GM03348 (cell line): ENCODE measurements at regions not wholly inside any gene's neighbourhood (a gene's known extent, or its start where the extent isn't known, plus 50 kb on each side); places are given as distances from the start of the nearest gene placed in this dataset.

Experiments used
- DNase-seq: peaks from one replicate; pipeline ENCODE4 v3.0.0; 2012; ENCODE audit warnings: low spot score

DNA sequence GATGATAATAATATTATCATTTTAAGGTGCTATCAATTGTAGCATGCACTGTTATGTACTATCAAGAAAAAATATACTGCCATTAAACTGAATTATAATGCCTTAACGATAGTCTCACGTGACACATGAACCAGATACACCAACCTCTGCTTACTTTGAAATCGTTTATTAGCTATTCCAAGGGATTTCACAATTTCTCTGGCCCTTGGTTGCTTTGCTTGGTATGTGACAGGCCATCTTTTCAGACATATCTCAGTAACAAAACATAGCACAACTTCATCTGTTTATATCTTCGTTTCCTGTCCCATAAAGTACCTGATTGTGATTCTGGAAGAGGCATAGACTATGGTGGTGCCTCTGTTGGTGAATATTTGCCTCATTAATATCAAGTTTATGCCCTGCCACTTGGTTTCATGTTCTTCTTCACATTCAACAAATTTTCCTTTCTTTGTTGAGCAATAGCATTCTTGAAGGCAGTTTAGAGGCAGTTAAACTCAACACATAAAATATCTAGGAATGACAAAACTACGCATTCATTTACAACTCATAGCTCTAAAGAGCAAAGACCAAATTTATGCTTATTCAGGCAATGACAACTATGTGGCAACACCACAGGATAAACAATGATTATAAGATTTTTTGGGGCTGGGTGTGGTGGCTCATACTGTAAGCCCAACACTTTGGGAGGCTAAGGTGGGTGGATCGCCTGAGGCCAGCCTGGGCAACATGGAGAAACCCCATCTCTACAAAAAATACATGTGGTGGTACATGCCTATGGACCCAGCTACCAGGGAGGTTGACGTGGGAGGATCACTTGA, 84.3 kb downstream of the MCFD2 start:
- DNase-seq, result peak; percentile 75

DNA sequence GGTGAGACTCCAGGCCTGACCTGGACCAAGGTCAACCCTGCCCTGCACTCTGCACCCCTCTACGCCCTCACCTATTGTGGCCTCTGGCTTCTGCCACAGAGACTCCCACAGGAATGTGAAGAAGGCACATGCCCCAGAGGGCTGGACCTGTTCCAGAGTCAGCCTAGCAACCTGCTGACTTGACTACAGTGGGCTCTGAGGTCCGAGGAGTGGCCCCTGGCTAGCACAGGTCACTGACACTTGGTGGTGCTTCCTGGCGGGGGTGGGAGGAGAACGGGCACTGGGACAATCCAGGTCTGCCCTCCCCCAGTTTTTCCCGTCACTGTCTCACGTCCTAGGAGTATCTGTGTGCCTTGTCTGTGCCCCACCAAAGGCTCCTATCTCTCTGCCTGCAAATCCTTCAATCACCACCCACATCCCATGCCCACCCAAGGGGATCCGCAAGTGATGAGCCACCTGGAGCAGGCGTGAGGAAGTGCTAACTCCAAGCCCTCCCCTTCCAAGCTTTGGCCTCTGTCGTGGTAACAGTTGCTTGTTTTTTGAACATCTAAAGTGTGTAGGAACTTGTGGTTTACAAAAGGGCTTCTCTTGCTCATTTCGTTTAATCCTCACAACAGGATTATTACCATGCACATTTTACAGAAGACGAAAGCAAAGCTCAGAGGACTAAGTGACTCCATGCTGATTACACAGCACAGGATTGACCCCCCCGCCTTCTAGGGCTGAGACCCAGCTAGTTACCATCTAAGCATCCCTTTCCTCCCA, 86.2 kb downstream of the MCFD2 start:
- no peak for DNase-seq

DNA sequence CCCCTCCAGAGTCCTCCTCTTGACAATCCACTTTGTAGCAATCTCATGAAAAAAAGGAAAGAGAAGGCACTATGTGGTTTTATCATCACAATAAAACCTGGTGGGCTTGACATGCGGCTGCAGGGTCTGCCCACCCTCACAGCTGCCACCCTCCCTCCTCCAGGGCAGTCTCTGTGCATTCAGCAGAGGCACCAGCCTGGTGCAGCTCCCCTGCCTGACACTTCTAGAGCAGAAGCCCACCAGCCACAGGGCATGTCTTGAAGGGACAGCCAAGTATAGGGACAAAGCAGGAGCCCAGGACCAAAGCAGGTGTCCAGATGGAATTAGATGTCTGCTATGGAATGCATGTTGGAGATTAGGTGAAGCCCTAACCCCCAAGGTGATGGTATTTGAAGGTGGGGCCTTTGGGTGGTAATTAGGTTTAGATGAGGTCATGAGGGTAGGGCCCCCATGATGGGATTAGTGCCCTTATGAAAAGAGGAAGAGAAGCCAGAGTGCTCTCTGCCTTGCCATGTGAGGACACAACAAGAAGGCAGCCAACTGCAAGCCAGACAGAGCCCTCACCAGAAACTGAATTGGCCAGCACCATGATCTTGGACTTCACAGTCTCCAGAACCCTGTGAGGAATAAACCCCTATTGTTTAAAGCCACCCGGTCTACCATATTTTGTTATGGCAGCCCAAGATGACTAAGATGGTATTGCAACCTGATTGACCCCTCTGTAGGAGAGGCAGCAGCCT, 86.9 kb downstream of the MCFD2 start:
- DNase-seq, result no peak

DNA sequence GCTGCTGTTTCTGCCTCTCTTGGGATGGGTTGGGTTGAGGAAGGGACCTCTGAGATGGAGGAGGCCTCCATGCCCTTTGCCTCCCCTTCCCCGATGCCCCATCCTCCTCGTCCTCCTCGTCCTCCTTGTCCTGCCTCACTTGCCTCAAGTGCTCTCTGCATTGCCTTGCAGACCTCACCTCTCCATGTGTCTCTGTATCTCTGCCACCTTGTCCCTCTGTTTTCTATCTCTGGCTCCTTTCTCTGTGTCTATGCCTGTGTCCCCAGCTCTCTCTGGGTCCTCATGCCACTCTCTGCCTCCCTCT, 87.5 kb downstream of the MCFD2 start:
- DNase-seq, result no peak

DNA sequence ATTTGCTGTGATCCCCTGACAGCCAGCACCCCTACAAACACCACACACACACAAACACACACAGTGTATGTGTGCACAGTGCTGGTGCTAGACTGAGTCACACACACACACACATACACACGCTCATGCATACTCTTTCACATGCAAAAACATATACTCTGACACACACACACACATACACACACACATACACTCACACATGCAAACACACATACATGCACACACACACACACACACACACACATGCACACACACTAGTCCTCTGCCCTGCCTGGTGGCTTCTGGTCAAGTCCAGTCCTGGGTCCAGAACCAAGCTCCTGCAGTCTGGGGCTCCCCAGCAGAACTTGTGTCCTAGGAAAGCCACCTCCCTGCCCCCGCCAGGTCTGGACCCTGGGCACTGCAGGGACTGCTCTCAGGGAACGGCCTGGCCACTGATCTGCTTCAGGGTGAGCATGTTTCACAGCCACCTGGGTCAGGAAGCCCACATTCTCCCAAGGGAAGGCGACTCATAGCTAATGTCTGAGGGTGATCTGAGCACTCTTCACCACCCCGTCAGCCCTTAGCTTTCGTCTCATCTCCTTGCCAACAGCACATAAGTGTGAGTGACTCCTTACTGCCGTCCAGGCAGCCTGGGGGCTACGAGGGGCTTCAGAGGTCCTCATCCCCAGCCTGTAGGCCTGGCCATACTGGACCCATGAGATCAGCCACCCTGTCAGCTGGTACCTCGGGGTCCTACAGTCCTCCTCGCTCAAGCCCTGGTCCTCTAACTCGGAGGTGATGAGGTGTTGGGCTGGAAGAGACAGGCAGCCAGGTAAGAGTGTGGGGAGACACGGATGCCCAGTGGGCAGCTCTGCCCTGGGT, 88.1 kb downstream of the MCFD2 start:
- peak; percentile 71 for DNase-seq

DNA sequence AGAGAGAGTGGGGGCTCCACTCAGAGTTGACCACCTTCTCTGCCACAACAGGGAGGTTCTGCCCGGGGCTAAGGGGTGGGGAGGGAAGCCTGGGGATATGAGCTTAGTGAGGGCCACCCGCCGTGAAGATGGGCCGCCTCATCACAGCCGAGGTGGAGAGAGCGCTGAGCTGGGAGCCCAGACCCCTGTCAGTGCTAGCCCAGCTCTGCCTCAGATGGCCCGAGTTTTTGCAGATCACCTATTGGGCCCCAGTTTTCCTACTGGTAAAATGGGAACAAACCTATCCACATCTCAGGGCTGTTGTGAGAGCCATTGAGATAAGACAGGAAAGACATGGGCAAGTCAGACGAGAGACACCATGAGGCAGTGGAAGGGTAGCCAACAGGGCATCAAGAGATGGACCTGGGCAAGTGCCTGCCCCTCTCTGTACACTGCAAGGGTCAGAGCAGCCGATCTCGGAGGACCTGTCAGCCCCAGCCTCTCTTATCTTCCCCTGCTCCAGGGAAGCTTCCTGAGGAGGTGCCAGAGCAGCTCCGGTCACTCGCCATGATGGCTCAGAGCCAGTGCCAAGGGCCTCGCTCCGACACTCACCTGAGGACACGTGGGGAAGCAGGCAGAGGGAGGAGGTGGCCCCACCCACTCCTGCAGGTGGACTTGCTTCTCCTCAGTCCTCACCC, 88.9 kb downstream of the MCFD2 start:
- no peak for DNase-seq

DNA sequence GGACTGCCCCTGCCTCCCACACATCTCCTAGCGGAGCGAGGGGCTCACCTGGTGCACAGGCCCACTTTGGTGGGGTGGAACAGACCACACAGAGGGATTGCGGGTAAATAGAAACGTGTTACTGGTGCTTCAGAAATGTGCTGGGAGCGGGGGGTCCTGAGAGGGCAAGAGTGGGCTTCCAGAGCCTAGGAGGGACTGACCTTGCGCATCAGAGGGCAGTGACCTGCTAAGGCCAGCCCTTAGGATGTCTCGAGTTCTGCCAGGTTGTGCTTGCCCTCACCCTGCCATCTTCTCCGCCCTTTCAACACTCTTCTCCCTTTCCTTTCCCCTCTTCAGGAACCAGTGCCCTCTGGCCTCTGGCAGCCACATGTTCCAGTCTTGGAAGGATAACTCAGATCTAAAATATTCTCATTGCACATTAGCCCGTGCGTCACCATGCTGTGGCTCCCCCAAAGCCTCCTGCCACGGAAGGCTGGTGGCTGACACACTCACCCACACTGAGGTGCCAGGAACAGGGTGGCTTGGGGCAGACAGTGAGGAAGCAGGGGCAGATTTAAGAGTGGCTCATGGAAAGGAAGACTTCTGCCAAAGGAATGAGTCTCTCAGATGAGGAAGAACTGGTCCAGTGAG, 89.6 kb downstream of the MCFD2 start:
- DNase-seq, result peak; percentile 70

DNA sequence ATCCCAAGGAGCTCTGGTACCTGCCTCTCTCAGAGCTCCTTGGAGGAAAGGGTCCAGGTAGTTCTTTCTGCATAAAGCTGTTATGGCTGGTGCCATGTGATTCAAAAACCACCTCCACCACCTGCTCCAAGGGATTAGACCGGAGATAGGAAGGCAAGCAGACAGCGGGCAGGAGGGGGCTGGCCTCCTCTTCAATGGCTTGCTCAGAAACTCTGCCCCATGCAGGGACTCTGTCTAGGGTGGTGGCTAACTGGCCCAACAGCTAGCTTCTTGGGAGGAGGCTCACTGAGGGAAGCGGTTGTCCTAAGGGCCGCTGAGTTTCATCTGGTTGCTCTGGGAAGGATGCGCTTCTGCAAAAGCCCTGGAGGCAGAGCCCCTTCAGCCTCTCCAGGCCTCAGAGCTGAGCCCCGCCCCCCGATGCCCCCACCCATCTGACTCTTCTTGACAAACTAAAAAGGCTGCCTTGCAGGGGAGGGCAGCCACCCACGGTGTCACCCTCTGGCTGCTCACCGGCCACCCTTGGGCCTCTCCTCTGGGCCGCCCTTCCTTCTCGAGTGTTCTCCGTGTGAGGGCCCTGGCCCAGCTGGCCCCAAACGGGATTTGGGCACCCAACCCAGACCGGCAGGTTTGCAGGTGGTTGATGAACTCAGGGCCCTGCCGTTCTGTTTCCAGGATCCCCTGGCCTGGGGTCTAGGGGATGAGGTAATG, 90.2 kb downstream of the MCFD2 start:
- DNase-seq, result no peak

DNA sequence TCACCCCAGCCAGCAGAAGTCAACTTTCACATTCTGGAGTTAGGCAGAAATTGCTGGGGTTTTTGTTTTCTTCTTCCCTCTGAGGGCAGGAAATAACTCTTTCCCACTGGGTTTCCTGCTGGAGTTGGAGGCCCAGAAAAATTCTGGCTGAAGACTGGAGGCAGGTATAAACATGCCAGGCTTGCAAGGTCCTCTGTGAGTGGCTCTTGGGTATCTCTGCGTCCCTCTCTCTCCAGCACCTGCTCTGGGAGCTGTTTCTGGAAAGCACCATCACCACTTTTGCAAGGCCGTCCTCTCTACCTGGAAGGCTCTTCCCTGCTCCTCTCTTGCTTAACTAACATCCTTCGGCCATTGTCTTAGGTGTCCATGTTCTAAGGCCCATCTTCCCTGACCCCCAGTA, 91.0 kb downstream of the MCFD2 start:
- DNase-seq, result no peak

DNA sequence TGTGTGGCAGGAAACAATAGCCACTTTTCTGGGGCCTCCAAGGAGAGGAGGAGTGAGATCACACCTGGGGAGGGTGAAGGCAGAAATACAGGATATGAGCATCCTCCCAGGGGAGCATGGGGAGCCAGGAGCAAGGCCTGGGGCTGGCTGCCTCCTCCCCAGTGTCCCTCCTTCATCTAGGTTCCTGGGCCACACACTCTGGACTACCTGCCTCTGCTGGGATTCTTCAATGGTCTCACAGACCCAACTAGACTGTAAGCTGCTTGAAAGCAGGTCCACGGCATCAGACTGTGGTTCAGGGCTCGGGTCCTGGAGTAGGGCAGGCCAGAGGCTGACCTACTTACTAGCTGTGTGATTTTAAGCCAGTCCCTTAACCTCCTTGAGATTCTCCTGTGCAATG, 94.0 kb downstream of the MCFD2 start:
- DNase-seq, result no peak

DNA sequence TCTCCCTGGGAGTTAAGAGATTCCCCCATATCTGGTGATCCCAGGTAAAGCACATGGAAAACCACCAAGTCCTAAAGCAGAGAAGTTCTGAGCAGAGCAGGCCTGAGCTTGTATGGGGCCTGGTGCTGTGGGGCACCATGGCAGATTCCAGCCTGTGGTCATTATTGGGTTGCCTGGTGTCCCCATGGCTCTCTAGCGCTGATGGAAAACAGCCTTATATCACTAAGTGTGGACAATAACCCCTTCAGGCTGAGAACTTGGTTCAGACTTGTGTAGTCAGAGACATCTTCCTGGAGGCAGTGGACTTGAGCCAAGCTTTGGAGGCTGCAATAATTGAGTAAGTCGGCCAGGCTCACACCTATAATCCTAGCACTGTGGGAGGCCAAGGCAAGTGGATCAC, 96.8 kb downstream of the MCFD2 start:
- no peak for DNase-seq

DNA sequence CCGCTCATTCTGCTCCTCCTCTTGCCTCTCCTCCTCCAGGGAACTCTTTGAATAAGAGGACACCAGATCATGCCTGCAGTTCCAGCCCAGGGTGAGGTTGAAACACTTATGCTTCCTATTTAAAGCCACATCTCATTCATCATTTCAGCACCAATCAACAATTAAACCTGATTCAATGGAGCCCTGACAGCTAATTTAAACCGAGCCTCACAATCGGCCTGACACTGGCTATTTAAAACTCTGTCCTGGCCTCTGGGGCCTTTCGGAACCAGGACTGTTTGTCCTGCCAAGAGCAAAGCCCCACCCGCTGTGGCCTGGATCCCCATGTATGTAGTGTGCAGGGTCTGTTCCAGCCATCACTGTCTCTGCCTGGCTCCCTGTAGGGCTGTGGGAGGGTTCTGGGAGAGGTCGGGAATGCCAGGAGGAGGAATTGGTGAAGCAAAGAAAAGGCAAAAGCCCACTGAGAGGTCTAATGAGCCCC, 97.4 kb downstream of the MCFD2 start:
- DNase-seq, result no peak

DNA sequence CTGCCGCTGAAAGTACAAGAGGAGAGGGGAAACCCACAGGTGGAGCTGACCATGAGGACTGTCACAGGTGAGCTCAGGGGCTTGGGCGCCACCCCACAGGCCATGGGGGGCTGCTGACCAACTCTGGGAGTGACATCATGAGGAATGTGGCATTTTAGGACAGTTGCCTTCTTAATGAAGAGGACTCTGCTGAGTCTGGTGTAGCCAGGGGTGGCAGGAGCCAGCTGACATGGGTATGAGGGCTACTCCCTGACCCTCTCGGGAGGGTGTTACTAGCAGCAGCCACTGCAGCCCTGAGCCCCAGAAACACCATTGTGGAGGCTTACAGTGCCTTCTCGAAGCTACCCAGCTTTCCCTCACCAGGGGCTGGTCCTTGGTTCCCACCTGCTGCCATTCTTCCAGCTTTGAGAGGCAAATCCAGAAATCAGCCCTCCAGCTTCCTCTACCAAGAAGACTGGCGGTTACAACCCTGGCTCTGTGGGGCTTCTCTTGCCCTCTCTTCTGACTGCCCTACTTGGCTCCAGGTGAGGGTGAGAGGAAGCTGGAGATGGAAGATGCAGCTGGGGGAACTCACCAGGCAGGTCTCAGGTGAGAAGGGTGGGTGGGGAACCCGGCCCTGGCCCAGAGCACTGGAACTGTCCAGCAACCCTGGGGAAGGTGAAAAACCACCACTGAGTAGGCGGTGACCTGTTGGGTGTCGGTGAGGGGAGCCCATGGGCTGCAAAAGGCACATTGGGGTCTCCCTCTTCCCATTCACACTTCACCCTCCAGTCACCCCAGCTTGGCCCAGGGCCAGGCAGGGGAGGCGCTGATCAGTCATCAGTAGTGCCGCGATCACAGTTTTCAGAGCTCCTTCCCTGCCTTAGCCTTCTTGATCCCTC, 98.5 kb downstream of the MCFD2 start:
- DNase-seq, result no peak

DNA sequence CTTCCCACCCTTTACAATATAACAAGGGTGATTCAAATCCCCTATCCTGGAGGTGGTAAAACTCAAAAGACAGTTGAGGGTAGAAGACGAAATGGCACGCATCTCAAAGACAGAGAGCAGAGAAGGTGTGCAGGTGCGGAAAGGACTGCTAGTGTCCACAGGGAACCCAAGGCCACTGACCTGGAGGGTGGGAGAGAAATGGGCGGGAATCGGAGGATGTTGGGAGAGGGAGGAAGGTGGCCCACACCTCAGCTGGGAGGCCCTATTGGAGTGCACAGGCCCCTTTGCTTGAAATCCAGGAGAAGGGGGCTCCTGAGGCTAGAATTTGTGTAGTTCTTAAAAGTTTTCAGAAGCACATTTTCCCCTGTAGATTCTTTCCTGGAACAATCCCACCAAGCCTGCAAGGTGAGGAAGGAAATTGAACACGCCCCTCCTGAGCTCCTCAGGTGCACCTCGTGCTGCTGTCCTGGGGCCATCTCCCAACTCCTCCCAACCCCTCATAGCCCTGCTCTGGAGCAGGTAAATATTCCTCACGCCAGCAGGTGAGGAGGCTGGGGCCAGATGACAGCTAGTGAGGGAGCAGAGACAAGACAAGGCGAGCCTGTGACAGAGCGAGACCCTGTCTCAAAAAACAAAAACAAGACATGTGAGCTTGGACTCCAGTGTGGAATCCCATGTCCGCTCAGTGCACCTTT, 99.3 kb downstream of the MCFD2 start:
- no peak for DNase-seq

DNA sequence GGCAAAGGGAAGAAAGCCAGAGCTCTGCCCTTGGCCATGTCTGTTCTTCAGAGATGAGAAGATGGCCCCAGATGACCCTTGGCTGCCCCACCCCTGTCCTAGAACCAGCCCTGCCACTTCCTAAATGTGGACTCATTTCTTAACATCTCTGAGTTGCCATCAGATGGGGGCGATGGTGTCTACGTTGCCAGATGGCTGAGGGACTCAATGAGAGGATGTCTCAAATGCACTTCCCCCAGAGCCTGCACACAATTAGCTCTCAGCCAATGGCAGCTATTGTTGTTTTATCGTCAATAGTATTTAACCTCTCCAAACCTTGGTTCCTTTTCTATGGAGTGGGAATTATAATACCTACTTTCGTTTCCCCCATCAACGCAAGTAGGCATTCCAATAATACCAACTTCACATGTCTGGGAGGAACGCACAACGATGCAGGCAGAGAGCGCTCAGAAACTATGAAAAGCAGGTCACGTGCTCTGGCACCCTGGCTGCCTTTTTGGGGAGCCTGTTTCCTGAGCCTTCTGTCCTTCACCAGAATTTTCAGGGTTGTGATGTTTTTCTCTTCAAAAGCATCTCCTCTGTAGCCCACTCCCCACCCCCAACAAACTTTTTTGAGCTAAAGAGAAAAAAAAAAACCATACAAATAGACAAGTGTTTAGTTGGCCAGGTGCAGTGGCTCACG, 100.3 kb downstream of the MCFD2 start:
- no peak for DNase-seq

DNA sequence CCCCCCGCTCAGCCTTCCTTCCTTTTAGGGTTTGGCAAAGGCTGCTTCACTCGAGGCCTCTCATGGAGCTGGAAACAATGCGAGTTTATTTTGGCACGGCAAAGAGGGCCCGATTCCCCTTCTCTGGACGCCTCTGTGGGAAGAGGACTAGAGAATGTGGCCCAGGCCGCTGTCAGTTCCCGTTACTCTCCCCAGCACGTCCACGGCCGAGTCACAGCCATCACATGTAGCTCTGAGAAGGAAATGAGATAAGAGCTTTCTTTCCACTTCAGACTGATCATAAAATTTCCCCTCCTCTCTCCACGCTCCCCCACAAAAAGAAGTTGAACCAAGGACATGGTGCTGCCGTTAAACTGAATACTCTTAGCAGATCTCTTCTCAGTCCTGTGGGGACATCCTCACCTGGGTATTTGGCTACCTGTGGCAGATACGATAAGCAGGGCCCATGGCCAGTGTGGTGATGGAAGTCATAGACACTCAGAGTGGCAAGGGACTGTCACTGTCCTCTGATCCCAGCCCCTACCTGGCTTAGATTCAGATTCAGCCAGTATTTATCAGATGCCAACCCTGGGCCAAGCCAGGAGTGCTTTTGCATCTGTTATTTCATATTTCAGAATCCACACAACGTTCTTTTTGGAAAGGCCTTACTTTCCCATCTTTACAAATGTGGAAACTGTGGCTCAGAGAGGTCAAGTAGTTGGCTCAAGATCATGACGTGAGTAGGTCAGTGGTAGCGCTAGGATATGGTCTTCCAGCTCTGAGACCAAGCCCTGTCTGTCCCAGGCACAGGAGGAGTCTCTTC, 101.2 kb downstream of the MCFD2 start:
- DNase-seq, result peak; percentile 56

DNA sequence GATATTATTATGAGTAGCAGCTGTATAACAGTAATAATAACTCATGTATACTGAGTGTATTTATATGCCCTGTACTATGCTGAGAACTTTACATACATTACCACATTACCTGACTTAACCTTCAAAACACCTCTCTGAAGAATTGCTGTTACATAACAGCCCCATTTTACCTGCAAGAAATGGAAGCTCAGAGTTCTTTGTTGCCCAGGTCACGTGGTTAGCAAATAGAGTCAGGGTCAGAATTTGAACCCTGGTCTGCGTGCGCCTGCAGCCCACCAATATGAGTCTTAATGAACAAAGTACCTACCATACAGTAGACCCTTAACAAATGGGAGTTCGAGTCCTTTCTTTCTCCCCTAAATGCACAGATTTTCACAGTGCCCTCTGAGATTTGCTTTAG, 101.9 kb downstream of the MCFD2 start:
- DNase-seq, result no peak
